ENCODE measurements at regions not wholly inside any gene's neighbourhood (a gene's known extent, or its start where the extent isn't known, plus 50 kb on each side); places are given as distances from the start of the nearest gene placed in this dataset.

- Histone ChIP-seq H3K36me3 (ENCODE audit: control insufficient read depth in 1 of 2, insufficient read depth in 2 of 2, low read length in 2 of 2) (no peaks in the 10 kb centered on the region), H3K27me3 (ENCODE audit: control insufficient read depth in 1 of 2, insufficient read depth in 2 of 2, low read length in 2 of 2) (peaks cover 0 to 4% of the 10 kb centered on the region in 2 donors), H3K9me3 (ENCODE audit: control insufficient read depth in 1 of 2, low read length in 2 of 2) (no peaks in the 10 kb centered on the region), H3K4me1 (ENCODE audit: control insufficient read depth in 1 of 2, insufficient read depth in 2 of 2, low read length in 2 of 2) (no peaks in the 10 kb centered on the region), H3K9ac (ENCODE audit: low read depth in 1 of 2, low read length in 2 of 2) (no peak overlapping the region), H3K27ac (ENCODE audit: low read depth, low read length) (no peak overlapping the region), H3K4me3 (ENCODE audit: low read depth in 1 of 2, low read length in 2 of 2) (no peak overlapping the region)
Observed at GRCh38 chr21:31505975-31506374, 153.5 kb upstream of the SOD1 start.

GRCh38 chr21:31503939-31504338, 155.6 kb upstream of the SOD1 start:
- Histone ChIP-seq H3K9ac (ENCODE audit: low read depth in 1 of 2, low read length in 2 of 2) (no peak overlapping the region), H3K9me3 (ENCODE audit: control insufficient read depth in 1 of 2, low read length in 2 of 2) (no peaks in the 10 kb centered on the region), H3K36me3 (ENCODE audit: control insufficient read depth in 1 of 2, insufficient read depth in 2 of 2, low read length in 2 of 2) (no peaks in the 10 kb centered on the region), H3K4me3 (ENCODE audit: low read depth in 1 of 2, low read length in 2 of 2) (no peak overlapping the region), H3K27ac (ENCODE audit: low read depth, low read length) (no peak overlapping the region), H3K27me3 (ENCODE audit: control insufficient read depth in 1 of 2, insufficient read depth in 2 of 2, low read length in 2 of 2) (no peaks in the 10 kb centered on the region), H3K4me1 (ENCODE audit: control insufficient read depth in 1 of 2, insufficient read depth in 2 of 2, low read length in 2 of 2) (no peaks in the 10 kb centered on the region)

GRCh38 chr21:31503467-31503866, 156.0 kb upstream of the SOD1 start:
- Histone ChIP-seq H3K9me3 (ENCODE audit: control insufficient read depth in 1 of 2, low read length in 2 of 2) (no peaks in the 10 kb centered on the region), H3K4me3 (ENCODE audit: low read depth in 1 of 2, low read length in 2 of 2) (no peak overlapping the region), H3K4me1 (ENCODE audit: control insufficient read depth in 1 of 2, insufficient read depth in 2 of 2, low read length in 2 of 2) (no peaks in the 10 kb centered on the region), H3K27me3 (ENCODE audit: control insufficient read depth in 1 of 2, insufficient read depth in 2 of 2, low read length in 2 of 2) (no peaks in the 10 kb centered on the region), H3K9ac (ENCODE audit: low read depth in 1 of 2, low read length in 2 of 2) (no peak overlapping the region), H3K36me3 (ENCODE audit: control insufficient read depth in 1 of 2, insufficient read depth in 2 of 2, low read length in 2 of 2) (no peaks in the 10 kb centered on the region), H3K27ac (ENCODE audit: low read depth, low read length) (no peak overlapping the region)

- H3K27me3 ChIP-seq (ENCODE audit: control insufficient read depth in 1 of 2, insufficient read depth in 2 of 2, low read length in 2 of 2): no peaks in the 10 kb centered on the region
- no peaks in the 10 kb centered on the region for H3K4me1 ChIP-seq (ENCODE audit: control insufficient read depth in 1 of 2, insufficient read depth in 2 of 2, low read length in 2 of 2)
- no peak overlapping the region for H3K4me3 ChIP-seq (ENCODE audit: low read depth in 1 of 2, low read length in 2 of 2)
- no peak overlapping the region for H3K27ac ChIP-seq (ENCODE audit: low read depth, low read length)
- no peak overlapping the region for H3K9ac ChIP-seq (ENCODE audit: low read depth in 1 of 2, low read length in 2 of 2)
- no peaks in the 10 kb centered on the region for H3K36me3 ChIP-seq (ENCODE audit: control insufficient read depth in 1 of 2, insufficient read depth in 2 of 2, low read length in 2 of 2)
- H3K9me3 ChIP-seq (ENCODE audit: control insufficient read depth in 1 of 2, low read length in 2 of 2): no peaks in the 10 kb centered on the region
Observed at GRCh38 chr21:31502537-31503143, 156.9 kb upstream of the SOD1 start.

GRCh38 chr21:31501926-31502325, 157.6 kb upstream of the SOD1 start:
- H3K27ac ChIP-seq (ENCODE audit: low read depth, low read length): no peak overlapping the region
- H3K9me3 ChIP-seq (ENCODE audit: control insufficient read depth in 1 of 2, low read length in 2 of 2): no peaks in the 10 kb centered on the region
- no peaks in the 10 kb centered on the region for H3K4me1 ChIP-seq (ENCODE audit: control insufficient read depth in 1 of 2, insufficient read depth in 2 of 2, low read length in 2 of 2)

GRCh38 chr21:31500982-31501381, 156.9 kb upstream of the TIAM1 start:
- Histone ChIP-seq H3K4me1 (ENCODE audit: control insufficient read depth in 1 of 2, insufficient read depth in 2 of 2, low read length in 2 of 2) (no peaks in the 10 kb centered on the region), H3K9ac (ENCODE audit: low read depth in 1 of 2, low read length in 2 of 2) (no peak overlapping the region), H3K4me3 (ENCODE audit: low read depth in 1 of 2, low read length in 2 of 2) (no peak overlapping the region), H3K27ac (ENCODE audit: low read depth, low read length) (no peak overlapping the region), H3K27me3 (ENCODE audit: control insufficient read depth in 1 of 2, insufficient read depth in 2 of 2, low read length in 2 of 2) (no peaks in the 10 kb centered on the region), H3K36me3 (ENCODE audit: control insufficient read depth in 1 of 2, insufficient read depth in 2 of 2, low read length in 2 of 2) (no peaks in the 10 kb centered on the region), H3K9me3 (ENCODE audit: control insufficient read depth in 1 of 2, low read length in 2 of 2) (no peaks in the 10 kb centered on the region)

More at GRCh38 chr21:31501926-31502325, 157.6 kb upstream of the SOD1 start:
- Histone ChIP-seq H3K36me3 (ENCODE audit: control insufficient read depth in 1 of 2, insufficient read depth in 2 of 2, low read length in 2 of 2) (no peaks in the 10 kb centered on the region), H3K4me3 (ENCODE audit: low read depth in 1 of 2, low read length in 2 of 2) (no peak overlapping the region), H3K9ac (ENCODE audit: low read depth in 1 of 2, low read length in 2 of 2) (no peak overlapping the region), H3K27me3 (ENCODE audit: control insufficient read depth in 1 of 2, insufficient read depth in 2 of 2, low read length in 2 of 2) (no peaks in the 10 kb centered on the region)

GRCh38 chr21:31500071-31500470, 156.0 kb upstream of the TIAM1 start:
- no peak overlapping the region for H3K4me3 ChIP-seq (ENCODE audit: low read depth in 1 of 2, low read length in 2 of 2)
- no peaks in the 10 kb centered on the region for H3K36me3 ChIP-seq (ENCODE audit: control insufficient read depth in 1 of 2, insufficient read depth in 2 of 2, low read length in 2 of 2)
- H3K9me3 ChIP-seq (ENCODE audit: control insufficient read depth in 1 of 2, low read length in 2 of 2): no peaks in the 10 kb centered on the region
- H3K9ac ChIP-seq (ENCODE audit: low read depth in 1 of 2, low read length in 2 of 2): no peak overlapping the region
- H3K27ac ChIP-seq (ENCODE audit: low read depth, low read length): no peak overlapping the region
- H3K4me1 ChIP-seq (ENCODE audit: control insufficient read depth in 1 of 2, insufficient read depth in 2 of 2, low read length in 2 of 2): no peaks in the 10 kb centered on the region
- H3K27me3 ChIP-seq (ENCODE audit: control insufficient read depth in 1 of 2, insufficient read depth in 2 of 2, low read length in 2 of 2): no peaks in the 10 kb centered on the region

- Histone ChIP-seq H3K27ac (ENCODE audit: low read depth, low read length) (no peak overlapping the region), H3K4me3 (ENCODE audit: low read depth in 1 of 2, low read length in 2 of 2) (no peak overlapping the region), H3K4me1 (ENCODE audit: control insufficient read depth in 1 of 2, insufficient read depth in 2 of 2, low read length in 2 of 2) (no peaks in the 10 kb centered on the region), H3K36me3 (ENCODE audit: control insufficient read depth in 1 of 2, insufficient read depth in 2 of 2, low read length in 2 of 2) (no peaks in the 10 kb centered on the region), H3K9ac (ENCODE audit: low read depth in 1 of 2, low read length in 2 of 2) (no peak overlapping the region), H3K9me3 (ENCODE audit: control insufficient read depth in 1 of 2, low read length in 2 of 2) (no peaks in the 10 kb centered on the region), H3K27me3 (ENCODE audit: control insufficient read depth in 1 of 2, insufficient read depth in 2 of 2, low read length in 2 of 2) (no peaks in the 10 kb centered on the region)
Observed at GRCh38 chr21:31498985-31499384, 154.9 kb upstream of the TIAM1 start.

- Histone ChIP-seq H3K9ac (ENCODE audit: low read depth in 1 of 2, low read length in 2 of 2) (no peak overlapping the region), H3K4me1 (ENCODE audit: control insufficient read depth in 1 of 2, insufficient read depth in 2 of 2, low read length in 2 of 2) (no peaks in the 10 kb centered on the region), H3K27me3 (ENCODE audit: control insufficient read depth in 1 of 2, insufficient read depth in 2 of 2, low read length in 2 of 2) (no peaks in the 10 kb centered on the region), H3K27ac (ENCODE audit: low read depth, low read length) (no peak overlapping the region), H3K9me3 (ENCODE audit: control insufficient read depth in 1 of 2, low read length in 2 of 2) (no peaks in the 10 kb centered on the region), H3K36me3 (ENCODE audit: control insufficient read depth in 1 of 2, insufficient read depth in 2 of 2, low read length in 2 of 2) (no peaks in the 10 kb centered on the region), H3K4me3 (ENCODE audit: low read depth in 1 of 2, low read length in 2 of 2) (no peak overlapping the region)
Observed at GRCh38 chr21:31497914-31498313, 153.9 kb upstream of the TIAM1 start.

- Histone ChIP-seq H3K4me3 (ENCODE audit: low read depth in 1 of 2, low read length in 2 of 2) (no peak overlapping the region), H3K9me3 (ENCODE audit: control insufficient read depth in 1 of 2, low read length in 2 of 2) (no peaks in the 10 kb centered on the region), H3K4me1 (ENCODE audit: control insufficient read depth in 1 of 2, insufficient read depth in 2 of 2, low read length in 2 of 2) (no peaks in the 10 kb centered on the region), H3K27ac (ENCODE audit: low read depth, low read length) (no peak overlapping the region), H3K27me3 (ENCODE audit: control insufficient read depth in 1 of 2, insufficient read depth in 2 of 2, low read length in 2 of 2) (no peaks in the 10 kb centered on the region), H3K9ac (ENCODE audit: low read depth in 1 of 2, low read length in 2 of 2) (no peak overlapping the region), H3K36me3 (ENCODE audit: control insufficient read depth in 1 of 2, insufficient read depth in 2 of 2, low read length in 2 of 2) (no peaks in the 10 kb centered on the region)
Observed at GRCh38 chr21:31493350-31493880, 149.4 kb upstream of the TIAM1 start.

Measured in duodenal mucosa (tissue), 2 donors.